Mammary epithelial cell (primary cell): ENCODE measurements at regions not wholly inside any gene's neighbourhood (a gene's known extent, or its start where the extent isn't known, plus 50 kb on each side); places are given as distances from the start of the nearest gene placed in this dataset.

Experiments used
- EZH2 ChIP-seq: IDR thresholded peaks from 2 replicates; pipeline ENCODE4 v1.6.1; 2012; ENCODE audit warnings: low read length, inconsistent platforms, borderline replicate concordance
- TF ChIP-seq, protein P1 (sequence below), 2 donors: IDR thresholded peaks in 1 of 2; conservative IDR thresholded peaks in 1 of 2; 2 replicates each; pipeline ENCODE4 v1.5.1; 2011 to 2012; ENCODE audit warnings: inconsistent platforms in 2 of 2, low read length in 2 of 2, mild to moderate bottlenecking in 2 of 2, control low read depth in 1 of 2, low read depth in 1 of 2; ENCODE audit not compliant: insufficient read depth in 1 of 2; ENCODE audit errors: extremely low read depth in 1 of 2

DNA sequence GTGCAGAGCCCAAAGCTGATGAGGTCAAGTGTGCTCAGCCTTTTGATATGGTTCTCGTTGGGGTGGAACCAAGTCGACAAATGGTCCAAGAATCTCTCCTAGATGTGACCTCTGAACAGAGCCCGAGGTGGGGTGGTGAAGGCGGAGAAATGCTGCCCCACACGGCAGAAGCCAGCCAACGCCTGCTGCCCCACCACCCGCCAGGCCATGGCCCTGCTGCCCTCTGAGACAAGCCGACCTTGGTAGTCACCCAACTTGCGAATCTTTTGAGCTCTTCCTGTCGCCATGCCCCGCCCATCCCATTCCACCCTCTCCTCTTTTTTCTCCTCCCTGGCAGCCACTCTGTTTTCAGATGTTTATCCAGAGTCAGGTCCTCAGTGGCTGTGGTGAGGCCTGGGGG is 91.5 kb upstream of the EGFLAM start:
- TF ChIP-seq EZH2 = no peak
- TF ChIP-seq, protein P1, sequence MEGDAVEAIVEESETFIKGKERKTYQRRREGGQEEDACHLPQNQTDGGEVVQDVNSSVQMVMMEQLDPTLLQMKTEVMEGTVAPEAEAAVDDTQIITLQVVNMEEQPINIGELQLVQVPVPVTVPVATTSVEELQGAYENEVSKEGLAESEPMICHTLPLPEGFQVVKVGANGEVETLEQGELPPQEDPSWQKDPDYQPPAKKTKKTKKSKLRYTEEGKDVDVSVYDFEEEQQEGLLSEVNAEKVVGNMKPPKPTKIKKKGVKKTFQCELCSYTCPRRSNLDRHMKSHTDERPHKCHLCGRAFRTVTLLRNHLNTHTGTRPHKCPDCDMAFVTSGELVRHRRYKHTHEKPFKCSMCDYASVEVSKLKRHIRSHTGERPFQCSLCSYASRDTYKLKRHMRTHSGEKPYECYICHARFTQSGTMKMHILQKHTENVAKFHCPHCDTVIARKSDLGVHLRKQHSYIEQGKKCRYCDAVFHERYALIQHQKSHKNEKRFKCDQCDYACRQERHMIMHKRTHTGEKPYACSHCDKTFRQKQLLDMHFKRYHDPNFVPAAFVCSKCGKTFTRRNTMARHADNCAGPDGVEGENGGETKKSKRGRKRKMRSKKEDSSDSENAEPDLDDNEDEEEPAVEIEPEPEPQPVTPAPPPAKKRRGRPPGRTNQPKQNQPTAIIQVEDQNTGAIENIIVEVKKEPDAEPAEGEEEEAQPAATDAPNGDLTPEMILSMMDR (conservative IDR thresholded peaks at IDR 0.05 in 1 of 2, IDR thresholded peaks at IDR 0.05 in 1 of 2; ENCODE audit: extremely low read depth in 1 of 2, insufficient read depth in 1 of 2, low read depth in 1 of 2, low read length in 2 of 2) = no peak
